ENCODE measurements at regions not wholly inside any gene's neighbourhood (a gene's known extent, or its start where the extent isn't known, plus 50 kb on each side); places are given as distances from the start of the nearest gene placed in this dataset.
"Not testable (repeated sequence)": the region's sequence is repeated elsewhere in the genome, so short reads cannot be mapped to it uniquely, and the experiment has no call there.

DNA sequence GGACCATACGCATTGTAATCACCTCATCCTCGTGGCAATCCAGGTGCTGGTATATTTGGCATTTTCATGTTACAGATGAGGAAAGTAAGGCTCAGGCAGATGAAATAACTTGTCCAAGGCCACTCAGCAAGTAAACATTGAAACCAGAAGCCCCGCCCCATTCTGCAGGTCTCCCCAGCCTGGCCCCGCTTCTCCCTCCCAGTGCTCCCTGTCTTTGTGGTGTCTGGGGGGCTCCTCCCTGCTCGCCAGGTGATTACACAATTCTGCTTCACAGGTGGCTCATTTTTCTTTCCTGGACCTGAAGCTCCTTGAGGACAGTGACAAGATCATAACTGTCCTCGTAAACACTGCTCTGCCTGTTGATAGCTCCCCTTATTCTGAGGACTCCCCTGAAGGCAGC, 531.5 kb upstream of the B3GAT1 start:
- H3K27me3 ChIP-seq (ENCODE audit: control insufficient read depth in 2 of 2, insufficient read depth in 2 of 2, low read length in 2 of 2), result no peaks in the 10 kb centered on the region
- H3K4me3 Mint-ChIP-seq, result no peak overlapping the region
- H3K27ac Mint-ChIP-seq, result no peak overlapping the region
- no peaks in the 10 kb centered on the region for H3K36me3 Mint-ChIP-seq
- ChIA-PET POLR2A (no interaction called here), CTCF (no interaction called here)
- H3K36me3 ChIP-seq (ENCODE audit: control insufficient read depth in 2 of 3, insufficient read depth in 3 of 3, low read length in 3 of 3), result no peaks in the 10 kb centered on the region
- ATAC-seq (no peak), DNase-seq (no peak)
- no peak overlapping the region for H3K4me3 ChIP-seq (ENCODE audit: low read length)
- H3K27ac ChIP-seq (ENCODE audit: low read depth, low read length), result no peak overlapping the region
- H3K4me1 ChIP-seq (ENCODE audit: control insufficient read depth in 2 of 2, insufficient read depth in 2 of 2, low read length in 2 of 2), result no peaks in the 10 kb centered on the region
- H3K27me3 Mint-ChIP-seq, result peaks cover 0 to 54% (median 21%) of the 10 kb centered on the region in 5 donors
- H3K9me3 ChIP-seq (ENCODE audit: control insufficient read depth in 2 of 3, low read length in 3 of 3), result no peaks in the 10 kb centered on the region
- intact Hi-C loops (cut with micrococcal nuclease), result no loop called here
- no peaks in the 10 kb centered on the region for H3K4me1 Mint-ChIP-seq
- no peaks in the 10 kb centered on the region for H3K9me3 Mint-ChIP-seq

DNA sequence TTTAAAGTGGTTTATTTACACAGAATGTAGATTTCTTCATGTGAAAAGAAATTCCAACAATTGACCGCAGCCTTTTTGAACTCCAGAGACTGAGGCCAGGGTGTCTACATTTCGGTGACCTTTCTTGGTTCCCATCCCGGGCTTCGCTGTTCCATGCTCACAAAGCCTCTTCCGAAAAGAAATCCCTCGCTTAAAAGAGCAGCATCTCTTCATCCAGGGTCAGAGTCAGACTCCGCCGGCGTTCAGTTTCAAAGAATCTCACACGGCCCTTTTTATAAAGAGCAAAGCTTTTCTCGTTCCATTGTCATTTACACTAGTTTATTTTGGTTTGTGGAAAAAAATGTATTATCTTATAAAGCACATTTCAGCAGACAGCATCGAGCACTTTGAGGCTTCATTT, 530.6 kb upstream of the B3GAT1 start:
- no peaks in the 10 kb centered on the region for H3K4me1 ChIP-seq (ENCODE audit: control insufficient read depth in 2 of 2, insufficient read depth in 2 of 2, low read length in 2 of 2)
- Mint-ChIP-seq H3K4me3 (no peak overlapping the region), H3K9me3 (no peaks in the 10 kb centered on the region), H3K4me1 (no peaks in the 10 kb centered on the region), H3K27ac (no peak overlapping the region), H3K27me3 (peaks cover 0 to 51% (median 19%) of the 10 kb centered on the region in 5 donors), H3K36me3 (no peaks in the 10 kb centered on the region)
- no peaks in the 10 kb centered on the region for H3K9me3 ChIP-seq (ENCODE audit: control insufficient read depth in 2 of 3, low read length in 3 of 3)
- ATAC-seq (no peak), DNase-seq (no peak)
- no peak overlapping the region for H3K4me3 ChIP-seq (ENCODE audit: low read length)
- CTCF ChIA-PET, result no interaction called here
- POLR2A ChIA-PET, result no interaction called here
- no peak overlapping the region for H3K27ac ChIP-seq (ENCODE audit: low read depth, low read length)
- H3K36me3 ChIP-seq (ENCODE audit: control insufficient read depth in 2 of 3, insufficient read depth in 3 of 3, low read length in 3 of 3), result no peaks in the 10 kb centered on the region
- intact Hi-C loops (cut with micrococcal nuclease), result no loop called here
- H3K27me3 ChIP-seq (ENCODE audit: control insufficient read depth in 2 of 2, insufficient read depth in 2 of 2, low read length in 2 of 2), result no peaks in the 10 kb centered on the region

DNA sequence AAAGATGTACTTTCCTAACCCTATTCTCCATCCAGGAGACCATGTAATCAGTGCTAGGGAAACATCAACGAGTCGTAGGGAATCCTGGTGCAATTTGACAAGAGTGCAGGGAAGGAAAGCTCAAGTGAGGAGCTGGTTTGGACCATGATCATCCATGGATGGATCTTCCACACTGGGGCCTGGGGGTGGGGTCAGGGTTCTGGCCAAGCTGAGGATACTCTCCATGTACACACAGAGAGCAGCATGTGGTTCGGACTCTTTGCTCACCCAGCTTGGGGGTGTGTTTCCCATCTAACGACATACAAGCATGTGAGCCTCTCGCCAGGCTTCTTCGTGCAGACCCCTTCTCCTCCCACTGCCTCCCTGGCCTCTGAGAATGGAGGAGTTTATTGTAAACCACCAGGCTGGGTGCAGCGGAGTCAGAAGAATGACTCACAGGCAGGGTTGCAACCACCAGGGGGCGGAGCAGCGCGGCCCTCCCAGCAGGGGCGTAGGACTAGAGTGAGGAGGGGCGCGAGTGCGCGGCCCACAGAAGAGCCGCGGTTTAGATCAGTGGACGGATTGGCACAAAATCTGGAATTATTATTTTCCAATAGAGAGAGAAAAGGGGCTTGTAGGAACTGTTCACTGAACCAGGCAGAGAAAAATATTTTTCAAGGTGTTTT, 530.0 kb upstream of the B3GAT1 start:
- POLR2A ChIA-PET; H3K4me1 Mint-ChIP-seq; H3K27ac Mint-ChIP-seq; H3K4me3 Mint-ChIP-seq; H3K27me3 ChIP-seq (ENCODE audit: control insufficient read depth in 2 of 2, insufficient read depth in 2 of 2, low read length in 2 of 2); H3K4me3 ChIP-seq (ENCODE audit: low read length); intact Hi-C loops (cut with micrococcal nuclease); H3K9me3 Mint-ChIP-seq; H3K4me1 ChIP-seq (ENCODE audit: control insufficient read depth in 2 of 2, insufficient read depth in 2 of 2, low read length in 2 of 2); DNase-seq; ATAC-seq; H3K27ac ChIP-seq (ENCODE audit: low read depth, low read length); H3K36me3 ChIP-seq (ENCODE audit: control insufficient read depth in 2 of 3, insufficient read depth in 3 of 3, low read length in 3 of 3); CTCF ChIA-PET; H3K9me3 ChIP-seq (ENCODE audit: control insufficient read depth in 2 of 3, low read length in 3 of 3); H3K36me3 Mint-ChIP-seq: not testable (repeated sequence)
- H3K27me3 Mint-ChIP-seq, result peaks cover 0 to 45% (median 19%) of the 10 kb centered on the region in 5 donors

DNA sequence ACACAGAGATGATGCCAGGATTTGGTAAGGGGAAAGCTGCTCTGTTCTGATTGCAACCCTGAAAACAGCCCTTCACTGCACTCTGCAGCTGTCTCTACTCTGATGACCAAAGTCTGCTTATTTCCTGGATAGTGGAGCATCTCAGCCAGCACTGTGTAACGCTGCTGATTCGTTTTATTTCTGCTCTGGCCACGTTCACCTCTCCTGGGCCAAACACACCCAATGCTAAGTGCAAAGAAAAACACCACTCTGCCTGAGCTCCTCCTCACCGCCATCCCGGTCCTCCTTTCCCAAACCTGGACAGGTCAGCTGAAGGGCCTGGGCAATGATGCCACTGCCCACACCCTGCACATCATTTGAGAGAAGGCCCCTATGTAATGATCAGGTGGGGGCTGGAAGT, 529.3 kb upstream of the B3GAT1 start:
- no peak for ATAC-seq
- no peak overlapping the region for H3K4me3 ChIP-seq (ENCODE audit: low read length)
- no peak for DNase-seq
- Mint-ChIP-seq H3K36me3 (no peaks in the 10 kb centered on the region), H3K4me1 (no peaks in the 10 kb centered on the region), H3K27ac (no peak overlapping the region), H3K4me3 (no peak overlapping the region), H3K27me3 (peaks cover 0 to 42% (median 19%) of the 10 kb centered on the region in 5 donors), H3K9me3 (peaks cover 0 to under 1% (median 0%) of the 10 kb centered on the region in 11 donors)
- POLR2A ChIA-PET, result no interaction called here
- no peaks in the 10 kb centered on the region for H3K27me3 ChIP-seq (ENCODE audit: control insufficient read depth in 2 of 2, insufficient read depth in 2 of 2, low read length in 2 of 2)
- H3K4me1 ChIP-seq (ENCODE audit: control insufficient read depth in 2 of 2, insufficient read depth in 2 of 2, low read length in 2 of 2), result no peaks in the 10 kb centered on the region
- H3K9me3 ChIP-seq (ENCODE audit: control insufficient read depth in 2 of 3, low read length in 3 of 3), result no peaks in the 10 kb centered on the region
- intact Hi-C loops (cut with micrococcal nuclease), result no loop called here
- H3K36me3 ChIP-seq (ENCODE audit: control insufficient read depth in 2 of 3, insufficient read depth in 3 of 3, low read length in 3 of 3), result no peaks in the 10 kb centered on the region
- no peak overlapping the region for H3K27ac ChIP-seq (ENCODE audit: low read depth, low read length)
- CTCF ChIA-PET, result no interaction called here

DNA sequence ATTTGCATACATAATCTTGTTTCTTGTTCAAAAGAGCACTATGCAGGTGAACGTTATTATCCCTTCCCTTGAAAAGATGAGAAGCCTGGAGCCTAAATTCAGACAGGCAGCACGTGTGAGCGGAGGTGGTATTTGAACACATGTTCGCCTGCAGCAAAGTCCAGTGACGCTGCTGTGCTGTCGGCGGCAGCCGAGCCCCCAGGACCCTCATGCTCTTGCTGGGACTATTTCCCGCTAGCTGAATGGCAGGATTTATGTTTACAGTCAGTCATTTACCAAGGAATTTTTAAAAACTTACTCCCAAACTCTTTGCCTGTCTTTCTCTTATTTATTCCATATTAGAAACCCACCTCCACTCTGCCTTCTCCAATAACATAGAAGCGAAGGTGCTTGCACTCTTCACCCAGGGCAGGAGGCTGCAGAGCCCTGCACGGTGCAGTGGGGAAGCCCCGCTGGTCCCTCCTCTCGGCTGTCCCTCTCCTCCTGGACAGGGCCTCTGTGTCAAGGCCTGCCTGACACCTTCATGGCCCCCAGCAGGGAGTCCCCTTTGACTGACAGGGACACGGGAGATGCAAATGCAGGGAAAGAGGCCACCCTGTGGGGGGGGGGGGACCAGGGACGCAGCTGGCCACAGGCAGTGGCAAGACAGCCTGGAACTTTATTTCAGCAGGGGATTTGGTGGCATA, 528.5 kb upstream of the B3GAT1 start:
- H3K4me3 Mint-ChIP-seq, result no peak overlapping the region
- peaks cover 0 to 3% (median 0%) of the 10 kb centered on the region in 11 donors for H3K9me3 Mint-ChIP-seq
- peaks cover 0 to 38% (median 19%) of the 10 kb centered on the region in 5 donors for H3K27me3 Mint-ChIP-seq
- H3K27ac Mint-ChIP-seq, result no peak overlapping the region
- H3K36me3 Mint-ChIP-seq, result no peaks in the 10 kb centered on the region
- H3K36me3 ChIP-seq (ENCODE audit: control insufficient read depth in 2 of 3, insufficient read depth in 3 of 3, low read length in 3 of 3), result no peaks in the 10 kb centered on the region
- H3K4me1 ChIP-seq (ENCODE audit: control insufficient read depth in 2 of 2, insufficient read depth in 2 of 2, low read length in 2 of 2), result no peaks in the 10 kb centered on the region
- no peaks in the 10 kb centered on the region for H3K27me3 ChIP-seq (ENCODE audit: control insufficient read depth in 2 of 2, insufficient read depth in 2 of 2, low read length in 2 of 2)
- ATAC-seq (no peak), DNase-seq (no peak)
- POLR2A ChIA-PET, result no interaction called here
- H3K9me3 ChIP-seq (ENCODE audit: control insufficient read depth in 2 of 3, low read length in 3 of 3), result no peaks in the 10 kb centered on the region
- H3K27ac ChIP-seq (ENCODE audit: low read depth, low read length), result no peak overlapping the region
- no peak overlapping the region for H3K4me3 ChIP-seq (ENCODE audit: low read length)
- intact Hi-C loops (cut with micrococcal nuclease), result no loop called here
- CTCF ChIA-PET, result no interaction called here
- H3K4me1 Mint-ChIP-seq, result no peaks in the 10 kb centered on the region

DNA sequence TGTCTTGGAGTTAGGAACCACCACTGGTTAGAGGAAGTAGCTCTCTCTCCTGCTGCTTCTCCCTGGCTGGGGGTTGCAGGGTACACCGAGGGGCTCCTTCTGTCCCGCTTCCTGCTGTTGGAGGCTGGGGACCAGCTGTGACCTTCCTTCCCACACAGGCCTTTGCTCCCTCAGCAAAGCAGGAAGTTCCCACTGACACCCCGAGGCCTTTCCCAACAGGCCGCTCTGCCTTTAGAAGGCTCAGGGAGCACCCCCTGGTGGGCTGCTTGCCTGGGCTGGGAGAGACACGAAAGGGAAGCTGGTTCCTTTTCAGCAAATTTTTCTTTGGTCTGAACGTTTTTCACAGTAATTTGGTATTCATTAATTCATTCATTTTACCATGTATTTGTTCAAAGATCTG, 527.9 kb upstream of the B3GAT1 start:
- Mint-ChIP-seq H3K27ac (no peak overlapping the region), H3K27me3 (peaks cover 0 to 32% (median 15%) of the 10 kb centered on the region in 5 donors), H3K9me3 (peaks cover 0 to 3% (median 0%) of the 10 kb centered on the region in 11 donors), H3K4me3 (no peak overlapping the region), H3K36me3 (no peaks in the 10 kb centered on the region), H3K4me1 (no peaks in the 10 kb centered on the region)
- no peaks in the 10 kb centered on the region for H3K27me3 ChIP-seq (ENCODE audit: control insufficient read depth in 2 of 2, insufficient read depth in 2 of 2, low read length in 2 of 2)
- intact Hi-C loops (cut with micrococcal nuclease), result no loop called here
- ATAC-seq (no peak), DNase-seq (no peak)
- no peak overlapping the region for H3K27ac ChIP-seq (ENCODE audit: low read depth, low read length)
- CTCF ChIA-PET, result no interaction called here
- H3K4me3 ChIP-seq (ENCODE audit: low read length), result no peak overlapping the region
- no peaks in the 10 kb centered on the region for H3K4me1 ChIP-seq (ENCODE audit: control insufficient read depth in 2 of 2, insufficient read depth in 2 of 2, low read length in 2 of 2)
- POLR2A ChIA-PET, result no interaction called here
- no peaks in the 10 kb centered on the region for H3K36me3 ChIP-seq (ENCODE audit: control insufficient read depth in 2 of 3, insufficient read depth in 3 of 3, low read length in 3 of 3)
- no peaks in the 10 kb centered on the region for H3K9me3 ChIP-seq (ENCODE audit: control insufficient read depth in 2 of 3, low read length in 3 of 3)

DNA sequence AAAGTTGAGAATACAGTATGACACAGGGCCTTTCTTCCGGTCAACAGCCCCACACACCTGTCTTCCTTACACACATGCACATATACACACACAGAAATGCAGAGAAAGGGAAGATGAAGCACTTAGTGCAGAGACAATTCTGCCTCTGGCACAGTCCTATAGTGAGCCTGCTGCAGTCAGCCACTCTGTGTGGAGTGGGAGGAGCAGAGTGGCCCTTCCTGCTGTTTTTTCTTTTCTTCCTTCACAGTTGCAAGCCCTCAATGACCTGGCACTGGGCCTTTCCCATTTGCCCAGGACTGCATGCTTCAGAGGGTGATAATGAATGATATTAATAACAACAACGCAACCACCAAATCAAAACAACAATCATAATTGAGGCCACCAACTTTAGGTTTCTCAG, 527.0 kb upstream of the B3GAT1 start:
- no peaks in the 10 kb centered on the region for H3K36me3 Mint-ChIP-seq
- ChIA-PET POLR2A (no interaction called here), CTCF (no interaction called here)
- H3K4me1 Mint-ChIP-seq, result no peaks in the 10 kb centered on the region
- H3K27me3 Mint-ChIP-seq, result peaks cover 0 to 27% (median 11%) of the 10 kb centered on the region in 5 donors
- H3K4me1 ChIP-seq (ENCODE audit: control insufficient read depth in 2 of 2, insufficient read depth in 2 of 2, low read length in 2 of 2), result no peaks in the 10 kb centered on the region
- intact Hi-C loops (cut with micrococcal nuclease), result no loop called here
- H3K27ac ChIP-seq (ENCODE audit: low read depth, low read length), result no peak overlapping the region
- no peaks in the 10 kb centered on the region for H3K27me3 ChIP-seq (ENCODE audit: control insufficient read depth in 2 of 2, insufficient read depth in 2 of 2, low read length in 2 of 2)
- H3K4me3 Mint-ChIP-seq, result no peak overlapping the region
- H3K9me3 ChIP-seq (ENCODE audit: control insufficient read depth in 2 of 3, low read length in 3 of 3), result no peaks in the 10 kb centered on the region
- H3K9me3 Mint-ChIP-seq, result peaks cover 0 to 3% (median 0%) of the 10 kb centered on the region in 11 donors
- ATAC-seq, result no peak
- H3K27ac Mint-ChIP-seq, result no peak overlapping the region
- no peak overlapping the region for H3K4me3 ChIP-seq (ENCODE audit: low read length)
- no peaks in the 10 kb centered on the region for H3K36me3 ChIP-seq (ENCODE audit: control insufficient read depth in 2 of 3, insufficient read depth in 3 of 3, low read length in 3 of 3)
- DNase-seq, result no peak

All from naive thymus-derived CD4-positive, alpha-beta T cell (primary cell).